Breast epithelium (tissue), 4 donors: ENCODE measurements at regions not wholly inside any gene's neighbourhood (a gene's known extent, or its start where the extent isn't known, plus 50 kb on each side); places are given as distances from the start of the nearest gene placed in this dataset.

Experiments used
- DNase-seq, 2 donors: peaks; one replicate each; pipeline ENCODE4 v3.0.0-alpha.2; 2019; ENCODE audit warnings: low spot score in 2 of 2
- H3K27ac ChIP-seq, 2 donors: fragments of 200-600 bp; sonication (generic) in 1 of 2; one replicate each; pipeline ENCODE4 v1.5.1; 2016 to 2019; ENCODE audit warnings: mild to moderate bottlenecking in 1 of 2
- H3K27me3 ChIP-seq, 2 donors: fragments of 200-600 bp; sonication (generic) in 1 of 2; one replicate each; pipeline versions ENCODE4 v1.5.1 to v1.6.0; 2017 to 2019; ENCODE audit warnings: control low read depth in 1 of 2, mild to moderate bottlenecking in 1 of 2
- H3K36me3 ChIP-seq: fragments of 200-600 bp; one replicate; pipeline ENCODE4 v1.5.1; 2019
- H3K4me1 ChIP-seq, 2 donors: fragments of 200-600 bp; sonication (generic); one replicate each; pipeline ENCODE4 v1.5.1; 2016 to 2019; ENCODE audit warnings: control low read depth in 1 of 2
- H3K4me3 ChIP-seq, 3 donors: fragments of 200-600 bp; sonication (generic); 1 replicate in 2 of 3; 2 replicates in 1 of 3; pipeline ENCODE4 v1.5.1; 2016 to 2019; ENCODE audit warnings: mild to moderate bottlenecking in 3 of 3, moderate library complexity in 2 of 3
- H3K9me3 ChIP-seq, 2 donors: fragments of 200-600 bp; sonication (generic) in 1 of 2; one replicate each; pipeline ENCODE4 v1.5.1; 2016 to 2019; ENCODE audit warnings: control low read depth in 1 of 2
- CTCF ChIP-seq, 3 donors: fragments of 450-650 bp; IDR thresholded peaks; one replicate each; pipeline ENCODE4 v1.5.1; 2016 to 2017; ENCODE audit warnings: antibody characterized with exemption in 3 of 3, mild to moderate bottlenecking in 3 of 3, moderate library complexity in 3 of 3
- POLR2A ChIP-seq: fragments of 450-650 bp; IDR thresholded peaks from one replicate; pipeline ENCODE4 v1.6.1; 2016; ENCODE audit warnings: antibody characterized with exemption, mild to moderate bottlenecking, moderate library complexity
- POLR2AphosphoS5 ChIP-seq, 3 donors: sonication (generic); formaldehyde crosslinking; IDR thresholded peaks; one replicate each; pipeline ENCODE4 v1.6.1; 2017; ENCODE audit warnings: antibody characterized with exemption in 3 of 3
- intact Hi-C: fragments of 100-400 bp; cut with DNase I; formaldehyde crosslinking; loops from one replicate; pipeline ENCODE4 v1.15.1; 2023; ENCODE audit warnings: low total_unique reads

- H3K4me1 ChIP-seq, result no peaks in the 10 kb centered on the region
- H3K4me3 ChIP-seq, result no peak overlapping the region
- no peak for TF ChIP-seq POLR2A
- no peak for TF ChIP-seq POLR2AphosphoS5 (IDR thresholded peaks at IDR 0.05)
- TF ChIP-seq CTCF (IDR thresholded peaks at IDR 0.05), result no peak
- no peak overlapping the region for H3K27ac ChIP-seq
- no peaks in the 10 kb centered on the region for H3K36me3 ChIP-seq
- no peak for DNase-seq
- intact Hi-C loops, result loop anchor here (5.0 kb wide), 1 partner anchor 774 kb away; no protein-coding TSS in a partner anchor
- no peaks in the 10 kb centered on the region for H3K9me3 ChIP-seq
- no peaks in the 10 kb centered on the region for H3K27me3 ChIP-seq
Measured at GRCh38 chr7:81470724-81471379, 299.0 kb downstream of the HGF start.

GRCh38 chr7:81469869-81470723 lies 299.8 kb downstream of the HGF start:
- TF ChIP-seq CTCF (IDR thresholded peaks at IDR 0.05), result peak in 2 of 3 donors; percentile 66 to 70
- TF ChIP-seq POLR2A, result no peak
- no peak for TF ChIP-seq POLR2AphosphoS5 (IDR thresholded peaks at IDR 0.05)
- intact Hi-C loops, result loop anchor here (5.0 kb wide), 1 partner anchor 773 kb away; no protein-coding TSS in a partner anchor
- peak; percentile 38 to 63 for DNase-seq

GRCh38 chr7:81469153-81469868 lies 300.5 kb downstream of the HGF start:
- DNase-seq, result no peak

More at GRCh38 chr7:81469869-81470723, 299.8 kb downstream of the HGF start:
- Histone ChIP-seq H3K4me3 (no peak overlapping the region), H3K27ac (no peak overlapping the region), H3K27me3 (no peaks in the 10 kb centered on the region), H3K36me3 (no peaks in the 10 kb centered on the region), H3K4me1 (no peaks in the 10 kb centered on the region), H3K9me3 (no peaks in the 10 kb centered on the region)

GRCh38 chr7:81468526-81468925 lies 301.3 kb downstream of the HGF start:
- Histone ChIP-seq H3K9me3 (no peaks in the 10 kb centered on the region), H3K27me3 (no peaks in the 10 kb centered on the region), H3K4me1 (no peaks in the 10 kb centered on the region), H3K36me3 (no peaks in the 10 kb centered on the region), H3K4me3 (no peak overlapping the region), H3K27ac (no peak overlapping the region)
- intact Hi-C loops, result no loop called here
- TF ChIP-seq POLR2AphosphoS5 (IDR thresholded peaks at IDR 0.05), result no peak
- TF ChIP-seq POLR2A, result no peak
- TF ChIP-seq CTCF (IDR thresholded peaks at IDR 0.05), result no peak
- no peak for DNase-seq

More at GRCh38 chr7:81469153-81469868, 300.5 kb downstream of the HGF start:
- intact Hi-C loops, result no loop called here
- H3K9me3 ChIP-seq, result no peaks in the 10 kb centered on the region
- no peaks in the 10 kb centered on the region for H3K36me3 ChIP-seq
- no peaks in the 10 kb centered on the region for H3K4me1 ChIP-seq
- H3K27ac ChIP-seq, result no peak overlapping the region
- TF ChIP-seq CTCF (IDR thresholded peaks at IDR 0.05) (no peak), POLR2A (no peak), POLR2AphosphoS5 (IDR thresholded peaks at IDR 0.05) (no peak)
- no peaks in the 10 kb centered on the region for H3K27me3 ChIP-seq
- no peak overlapping the region for H3K4me3 ChIP-seq
